ENCODE measurements at regions not wholly inside any gene's neighbourhood (a gene's known extent, or its start where the extent isn't known, plus 50 kb on each side); places are given as distances from the start of the nearest gene placed in this dataset.

DNA sequence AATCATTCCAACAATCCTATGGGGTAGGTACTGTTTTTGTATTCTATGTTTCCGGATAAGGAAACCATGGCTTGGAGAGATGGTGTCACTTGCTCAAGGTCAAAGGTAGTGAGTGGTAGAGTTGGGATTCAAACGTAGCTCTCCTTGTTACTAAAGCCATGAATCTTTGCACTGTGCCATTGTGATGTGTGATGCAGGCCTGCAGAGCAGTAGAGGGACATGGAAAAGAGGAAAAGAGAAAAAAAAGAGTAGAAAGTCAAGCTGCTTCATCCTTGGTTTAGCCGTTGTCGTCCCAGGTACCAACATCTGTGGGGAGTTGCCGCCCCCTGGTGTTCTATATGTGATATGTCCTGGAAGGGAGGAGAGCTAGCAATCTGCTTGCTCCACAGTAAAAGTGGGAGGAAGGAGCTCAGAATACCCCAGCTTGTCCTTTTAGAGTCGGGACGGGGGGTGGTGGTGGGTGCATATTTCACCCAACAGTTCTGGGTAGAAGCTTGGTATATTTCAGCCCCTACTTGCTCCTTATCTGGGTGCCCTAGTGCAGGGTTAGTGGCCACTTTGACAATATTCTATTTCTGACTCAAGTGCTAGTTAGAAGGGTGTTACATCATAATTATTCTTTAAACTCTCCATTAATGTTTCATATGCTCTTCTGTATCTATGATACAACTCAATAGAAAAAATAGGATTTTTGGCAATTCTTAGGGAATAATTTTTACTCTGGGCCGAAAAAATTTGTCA is 98.4 kb downstream of the EBNA1BP2 start:
- TF ChIP-seq, protein P1, sequence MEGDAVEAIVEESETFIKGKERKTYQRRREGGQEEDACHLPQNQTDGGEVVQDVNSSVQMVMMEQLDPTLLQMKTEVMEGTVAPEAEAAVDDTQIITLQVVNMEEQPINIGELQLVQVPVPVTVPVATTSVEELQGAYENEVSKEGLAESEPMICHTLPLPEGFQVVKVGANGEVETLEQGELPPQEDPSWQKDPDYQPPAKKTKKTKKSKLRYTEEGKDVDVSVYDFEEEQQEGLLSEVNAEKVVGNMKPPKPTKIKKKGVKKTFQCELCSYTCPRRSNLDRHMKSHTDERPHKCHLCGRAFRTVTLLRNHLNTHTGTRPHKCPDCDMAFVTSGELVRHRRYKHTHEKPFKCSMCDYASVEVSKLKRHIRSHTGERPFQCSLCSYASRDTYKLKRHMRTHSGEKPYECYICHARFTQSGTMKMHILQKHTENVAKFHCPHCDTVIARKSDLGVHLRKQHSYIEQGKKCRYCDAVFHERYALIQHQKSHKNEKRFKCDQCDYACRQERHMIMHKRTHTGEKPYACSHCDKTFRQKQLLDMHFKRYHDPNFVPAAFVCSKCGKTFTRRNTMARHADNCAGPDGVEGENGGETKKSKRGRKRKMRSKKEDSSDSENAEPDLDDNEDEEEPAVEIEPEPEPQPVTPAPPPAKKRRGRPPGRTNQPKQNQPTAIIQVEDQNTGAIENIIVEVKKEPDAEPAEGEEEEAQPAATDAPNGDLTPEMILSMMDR (IDR thresholded peaks at IDR 0.05) = peak; percentile 82
- TF ChIP-seq RXRA (IDR thresholded peaks at IDR 0.05; ENCODE audit: borderline replicate concordance, low read depth) (no peak), GABPA (IDR thresholded peaks at IDR 0.05; ENCODE audit: low read depth) (no peak), SMC3 (IDR thresholded peaks at IDR 0.05; ENCODE audit: low read depth, low read length) (peak; percentile 100), EZH2phosphoT487 (IDR thresholded peaks at IDR 0.05; ENCODE audit: borderline replicate concordance, low read depth) (no peak), POLR2AphosphoS5 (IDR thresholded peaks at IDR 0.05; ENCODE audit: low read depth, low read length) (no peak)

Measured in SK-N-SH (cell line).